ENCODE measurements at regions not wholly inside any gene's neighbourhood (a gene's known extent, or its start where the extent isn't known, plus 50 kb on each side); places are given as distances from the start of the nearest gene placed in this dataset.
A peak's percentile ranks its signal among the peaks of the same experiment; 100 is the strongest.
"Not testable (repeated sequence)": the region's sequence is repeated elsewhere in the genome, so short reads cannot be mapped to it uniquely, and the experiment has no call there.

GRCh38 chr20:5680192-5680591 lies 69.4 kb upstream of the GPCPD1 start:
- DNase-seq (ENCODE audit: low spot score), result peak; percentile 31
- H3K27ac ChIP-seq, result no peak overlapping the region
- ChIA-PET CTCF (interaction anchor here (0.6 kb wide), 1 partner anchor 12 kb away, joined by 4 read pairs; no protein-coding TSS in a partner anchor), POLR2A (ENCODE audit: low non-redundant PET) (no interaction called here)
- no peak for TF ChIP-seq CTCF (conservative IDR thresholded peaks at IDR 0.05; ENCODE audit: low read depth)

- ChIA-PET CTCF (interaction anchor here (0.5 to 0.8 kb wide), 3 partner anchors 10 to 491 kb away, joined by 3 to 4 read pairs (median 3); no protein-coding TSS in a partner anchor), POLR2A (ENCODE audit: low non-redundant PET) (no interaction called here)
- no peak overlapping the region for H3K27ac ChIP-seq
- DNase-seq (ENCODE audit: low spot score), result no peak
- TF ChIP-seq CTCF (conservative IDR thresholded peaks at IDR 0.05; ENCODE audit: low read depth), result no peak
These were observed 68.0 kb upstream of the GPCPD1 start for GRCh38 chr20:5678777-5679176.

- CTCF ChIA-PET, result interaction anchor here (0.8 kb wide), 1 partner anchor 11 kb away, joined by 4 read pairs; no protein-coding TSS in a partner anchor
- POLR2A ChIA-PET (ENCODE audit: low non-redundant PET); DNase-seq (ENCODE audit: low spot score); H3K27ac ChIP-seq: not testable (repeated sequence)
These were observed 67.1 kb upstream of the GPCPD1 start for GRCh38 chr20:5677944-5678343.

- DNase-seq (ENCODE audit: low spot score), result no peak
- CTCF ChIA-PET, result no interaction called here
- no peak for TF ChIP-seq CTCF (conservative IDR thresholded peaks at IDR 0.05; ENCODE audit: low read depth)
- H3K27ac ChIP-seq, result no peak overlapping the region
- POLR2A ChIA-PET (ENCODE audit: low non-redundant PET), result no interaction called here
These were observed 66.6 kb upstream of the GPCPD1 start for GRCh38 chr20:5677389-5677788.

GRCh38 chr20:5675103-5676091 lies 64.6 kb upstream of the GPCPD1 start:
- POLR2A ChIA-PET (ENCODE audit: low non-redundant PET), result no interaction called here
- H3K27ac ChIP-seq, result no peak overlapping the region
- no peak for TF ChIP-seq CTCF (conservative IDR thresholded peaks at IDR 0.05; ENCODE audit: low read depth)
- DNase-seq (ENCODE audit: low spot score), result no peak
- CTCF ChIA-PET, result no interaction called here

GRCh38 chr20:5674176-5674660 lies 63.4 kb upstream of the GPCPD1 start:
- peak; percentile 64 for DNase-seq (ENCODE audit: low spot score)
- ChIA-PET POLR2A (ENCODE audit: low non-redundant PET) (no interaction called here), CTCF (no interaction called here)
- no peak for TF ChIP-seq CTCF (conservative IDR thresholded peaks at IDR 0.05; ENCODE audit: low read depth)
- H3K27ac ChIP-seq, result no peak overlapping the region

GRCh38 chr20:5670874-5671273 lies 60.1 kb upstream of the GPCPD1 start:
- no peak for TF ChIP-seq CTCF (conservative IDR thresholded peaks at IDR 0.05; ENCODE audit: low read depth)
- peak overlapping the region; percentile 24 for H3K27ac ChIP-seq
- ChIA-PET POLR2A (ENCODE audit: low non-redundant PET) (no interaction called here), CTCF (no interaction called here)
- no peak for DNase-seq (ENCODE audit: low spot score)
